HG03097 (cell line): ENCODE measurements at regions not wholly inside any gene's neighbourhood (a gene's known extent, or its start where the extent isn't known, plus 50 kb on each side); places are given as distances from the start of the nearest gene placed in this dataset.
"Not testable (repeated sequence)": the region's sequence is repeated elsewhere in the genome, so short reads cannot be mapped to it uniquely, and the experiment has no call there.

Experiments
- ATAC-seq: cut with Tn5 transposase; IDR thresholded peaks from one replicate; pipeline ENCODE4 v1.9.1; 2021; ENCODE audit not compliant: unreplicated experiment, low FRiP score

DNA sequence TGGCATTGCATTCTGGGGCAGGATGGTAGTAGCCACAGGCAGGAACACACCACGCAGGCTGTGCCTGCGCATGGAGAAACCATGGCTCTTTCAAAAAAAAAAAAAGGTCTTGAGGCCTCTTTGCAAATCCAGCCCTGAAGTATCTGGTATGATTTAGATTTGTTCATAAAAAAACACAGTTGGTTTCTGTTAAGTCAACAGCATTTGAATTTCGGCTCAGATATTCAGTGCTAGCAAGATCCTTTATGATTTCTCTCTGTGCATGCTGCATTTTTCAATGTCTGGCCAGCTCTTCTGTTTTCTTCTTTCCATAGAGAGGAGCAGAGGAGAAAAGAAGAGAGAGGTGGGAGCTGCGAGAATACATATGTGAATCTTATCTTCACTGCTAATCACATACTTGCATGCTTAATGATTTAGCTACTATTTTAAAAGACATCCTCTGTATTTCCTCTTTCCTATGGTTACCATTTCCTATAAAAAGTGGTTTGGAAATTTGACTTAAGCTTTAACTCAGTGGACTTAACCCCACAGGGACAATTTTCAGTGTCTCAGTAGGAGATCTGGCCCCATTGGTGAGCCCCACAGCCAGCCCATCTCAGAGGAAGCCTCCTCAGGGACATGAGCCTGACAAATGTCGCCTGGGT is 214.3 kb upstream of the APCDD1 start:
- no peak for ATAC-seq

DNA sequence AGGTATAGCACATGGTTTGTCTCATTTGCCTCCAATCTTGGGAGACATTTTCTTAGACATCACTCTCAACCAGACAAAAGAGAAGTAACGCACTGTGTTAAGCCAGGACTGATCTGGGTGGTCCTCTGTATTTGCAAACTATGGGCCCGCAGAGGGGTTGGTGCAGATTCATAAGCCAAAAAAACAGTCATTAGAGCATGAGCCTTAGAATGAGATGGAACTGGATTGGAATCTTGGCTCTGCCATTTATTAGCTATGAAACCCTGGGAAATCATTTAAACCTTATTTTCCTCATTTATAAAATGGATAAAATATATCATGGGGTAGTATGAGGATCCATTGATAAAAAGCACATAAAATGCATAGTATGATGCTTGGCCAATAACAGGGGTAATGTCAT is 213.5 kb upstream of the APCDD1 start:
- ATAC-seq = no peak

DNA sequence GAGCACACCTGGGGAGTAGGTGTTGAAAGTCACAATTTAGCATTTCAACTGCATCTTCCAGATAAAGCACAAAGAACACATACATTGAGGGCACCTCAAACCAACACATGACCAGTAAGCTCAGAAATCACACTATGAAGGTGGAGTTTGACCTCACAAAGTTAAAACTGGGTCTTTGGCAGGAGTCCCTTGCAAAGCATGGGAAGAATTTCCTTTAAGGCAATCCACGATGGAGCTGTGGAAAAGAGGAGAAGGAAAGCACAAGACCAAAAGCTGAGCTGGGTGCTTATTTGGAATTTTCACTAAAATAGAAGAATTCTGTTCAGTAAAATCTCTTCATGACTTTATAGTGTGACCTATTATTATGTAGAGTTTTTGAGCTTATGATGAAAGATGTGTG is 212.9 kb upstream of the APCDD1 start:
- ATAC-seq = no peak

DNA sequence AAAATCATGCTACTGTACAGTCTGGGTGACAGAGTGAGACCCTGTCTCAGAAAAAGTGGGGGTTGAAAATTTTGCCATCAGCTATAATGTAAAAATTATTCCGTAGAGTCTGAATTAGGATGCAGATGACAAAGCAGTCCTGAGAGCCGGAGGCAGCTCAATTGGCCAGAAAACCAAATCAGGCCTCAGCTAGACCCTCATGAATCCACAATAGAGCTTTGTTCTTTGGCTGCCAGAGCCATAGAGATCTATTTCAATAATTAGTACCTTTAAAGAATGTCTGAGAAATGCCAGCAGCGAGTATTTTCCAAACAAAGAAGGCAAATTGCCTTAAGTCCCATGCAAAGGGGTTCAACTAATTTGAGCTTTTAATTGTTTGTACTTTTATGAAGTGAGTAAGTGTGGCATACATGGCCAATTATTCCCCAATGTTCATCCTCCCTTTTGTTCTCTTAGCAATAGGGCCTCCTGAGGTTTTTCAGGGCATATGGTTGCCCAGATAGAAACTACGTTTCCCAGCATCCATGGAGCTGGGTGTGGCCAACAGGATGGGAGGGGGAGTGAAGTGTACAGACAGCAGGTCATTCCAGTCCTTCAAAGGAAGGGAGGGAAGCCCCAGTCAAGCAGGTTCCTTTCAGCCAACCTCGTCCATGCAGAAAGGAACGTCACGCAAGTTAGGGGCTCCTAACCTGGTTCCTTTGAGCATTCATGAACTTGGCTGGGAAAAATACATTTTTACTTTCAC is 211.3 kb upstream of the APCDD1 start:
- no peak for ATAC-seq

DNA sequence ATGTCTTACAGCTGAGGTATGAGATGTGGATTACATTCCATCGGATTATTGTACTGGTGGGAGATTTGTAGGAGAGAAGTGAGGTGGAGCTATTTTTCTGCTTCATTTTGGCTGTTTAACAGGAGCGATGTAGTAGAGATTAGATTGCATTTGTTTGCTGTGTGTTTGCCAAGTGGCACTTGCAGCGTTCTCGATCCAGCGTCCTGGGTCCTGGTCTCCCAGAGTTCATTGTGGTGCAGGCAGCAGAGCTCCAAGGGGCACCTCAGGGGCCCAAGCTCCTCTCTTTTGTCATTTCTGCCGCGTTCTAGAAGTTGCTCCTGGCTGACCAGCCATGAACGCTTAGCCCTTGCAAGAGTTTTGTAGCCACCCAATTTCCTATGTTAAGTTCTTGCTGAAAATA is 210.1 kb upstream of the APCDD1 start:
- ATAC-seq = no peak

DNA sequence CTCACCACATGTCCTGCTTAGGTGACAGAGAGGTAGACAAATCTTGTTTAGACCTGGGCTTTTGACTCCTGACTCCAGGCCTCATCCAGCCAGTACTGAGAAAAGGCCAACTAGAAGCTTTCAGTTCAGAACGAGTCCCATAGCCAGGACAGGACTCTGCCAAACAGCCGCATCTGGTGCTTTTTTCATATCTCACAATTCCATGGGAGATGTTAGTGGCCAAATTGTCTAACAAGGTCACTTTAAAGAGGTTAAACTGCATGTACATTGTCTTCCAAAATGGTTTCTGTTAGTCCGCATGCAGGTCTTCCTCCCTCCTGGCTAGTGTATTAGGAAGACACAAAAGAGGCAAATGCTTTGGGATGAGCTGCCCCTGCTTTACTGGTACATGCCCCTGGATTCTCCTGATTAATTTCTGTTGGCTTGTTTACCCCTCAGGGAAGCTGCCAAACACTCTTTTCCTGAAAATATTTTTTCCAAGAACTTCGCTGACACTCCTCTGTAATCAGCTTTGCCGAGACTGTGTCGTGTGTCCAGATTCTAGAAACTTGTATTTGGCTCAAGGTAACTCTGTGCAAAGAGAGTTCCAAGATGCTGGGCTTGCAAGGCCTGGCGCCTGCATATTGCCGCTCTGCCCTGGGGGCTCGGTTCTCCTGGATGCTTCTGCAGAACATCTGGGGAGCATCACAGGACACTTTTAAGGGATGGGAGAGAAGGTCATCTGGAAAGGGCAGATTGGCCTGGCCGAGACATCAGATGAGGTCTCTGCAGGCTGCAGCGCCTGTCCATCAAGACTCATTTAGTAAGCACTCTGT is 209.2 kb upstream of the APCDD1 start:
- no peak for ATAC-seq

DNA sequence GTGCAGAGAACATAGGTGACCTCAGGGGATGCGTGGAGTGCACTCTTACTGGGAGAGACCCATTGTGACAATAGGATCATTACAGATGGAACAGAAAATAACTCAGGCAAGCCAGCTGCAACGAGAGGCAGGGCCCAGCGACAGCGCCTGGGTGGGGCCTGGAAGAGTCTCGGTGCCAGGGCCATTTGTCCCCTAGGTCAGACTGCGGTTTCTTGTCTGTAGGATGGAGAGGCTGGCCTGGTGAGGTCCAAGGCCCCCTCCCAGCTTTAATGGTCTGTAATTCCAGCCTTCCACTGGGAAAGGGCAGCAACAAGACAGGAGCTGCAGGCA is 208.6 kb upstream of the APCDD1 start:
- no peak for ATAC-seq

DNA sequence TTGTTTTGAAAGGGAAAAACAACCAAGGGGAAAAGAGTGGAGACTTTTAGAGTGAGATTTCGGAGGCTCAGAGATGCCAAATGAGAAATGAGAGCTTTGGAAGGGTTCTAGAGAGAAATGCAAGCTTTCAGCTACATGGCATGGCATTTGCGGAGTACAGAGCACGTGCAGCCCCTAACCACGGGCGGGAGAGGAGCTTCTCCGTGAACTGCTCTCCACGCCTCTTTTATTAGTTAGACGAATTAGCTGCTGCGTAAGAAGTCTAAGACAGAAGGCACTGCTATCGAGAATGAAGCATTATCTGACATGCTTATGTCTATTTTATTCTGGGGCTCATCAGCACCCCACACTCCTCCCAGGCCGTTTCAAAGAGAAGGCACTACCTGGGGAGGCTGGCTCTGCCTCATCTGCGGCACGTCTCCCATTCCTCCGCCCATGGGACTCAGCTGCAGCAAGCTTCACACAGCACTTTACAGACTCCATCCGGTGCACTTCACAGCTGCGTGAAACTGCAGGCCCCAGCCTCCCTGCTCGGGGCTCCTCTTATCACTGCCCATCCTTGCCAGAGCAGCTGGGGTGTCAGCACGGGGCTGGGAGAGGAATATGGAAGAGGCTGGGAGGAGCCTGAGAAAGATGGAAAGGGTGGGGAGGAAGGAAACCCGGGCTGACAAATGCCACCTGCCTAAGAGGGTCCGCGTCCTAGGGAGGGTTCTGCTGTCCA is 207.3 kb upstream of the APCDD1 start:
- no peak for ATAC-seq

DNA sequence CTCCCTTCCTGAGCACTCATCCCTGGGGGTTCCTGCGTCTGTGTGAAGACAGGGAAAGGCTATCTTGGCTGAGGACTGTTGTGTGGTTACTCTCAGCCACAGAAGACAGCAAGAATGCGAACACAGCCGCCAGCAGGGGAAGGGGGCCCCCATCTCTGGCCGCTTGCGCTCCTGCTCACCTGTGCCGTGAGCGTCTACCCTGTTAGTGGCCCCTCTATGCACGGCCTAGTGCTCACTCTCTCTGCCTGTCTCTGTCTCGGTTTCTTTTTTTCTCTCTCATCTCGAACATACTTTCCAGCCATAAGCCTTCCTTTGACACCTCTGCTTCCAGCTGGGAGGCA is 206.7 kb upstream of the APCDD1 start:
- no peak for ATAC-seq

DNA sequence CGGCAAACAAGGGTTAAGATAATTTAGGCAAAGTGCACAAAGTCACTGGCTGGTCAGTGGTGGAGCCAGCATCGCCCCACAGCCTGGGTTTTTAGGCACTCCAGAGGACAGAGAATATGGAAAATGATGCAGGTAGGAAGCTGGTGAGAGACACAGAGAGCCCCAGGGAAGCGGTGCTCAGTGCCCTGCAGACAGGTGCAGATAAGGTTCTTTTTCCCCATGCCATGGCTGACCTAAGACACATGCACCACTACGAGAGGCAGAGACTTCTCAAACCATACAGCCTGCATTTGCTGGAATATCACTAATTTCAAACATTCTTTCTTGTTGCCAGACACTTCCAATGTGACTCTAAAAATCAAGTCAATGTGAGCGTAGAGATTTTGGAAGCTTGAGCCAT is 205.7 kb upstream of the APCDD1 start:
- ATAC-seq = no peak

DNA sequence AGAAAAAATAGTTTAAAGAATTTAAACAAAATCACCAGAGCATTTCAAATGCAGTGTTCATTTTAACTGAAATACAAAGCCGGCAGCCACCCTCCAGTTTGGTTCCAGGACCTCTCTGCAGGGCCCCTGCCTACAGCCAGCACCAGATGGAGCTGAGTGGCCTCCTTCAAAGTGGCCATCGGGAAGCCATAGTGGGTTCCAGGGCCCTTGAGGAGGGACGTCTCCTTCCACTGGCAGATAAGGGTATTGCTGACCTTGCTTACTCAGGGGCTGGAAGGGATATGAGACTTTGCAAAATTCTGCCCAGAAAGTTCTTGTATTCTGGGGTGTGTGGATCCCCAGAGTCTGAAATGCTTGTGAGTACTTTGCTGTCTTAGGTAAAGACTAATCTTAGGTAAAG is 205.2 kb upstream of the APCDD1 start:
- ATAC-seq = no peak

DNA sequence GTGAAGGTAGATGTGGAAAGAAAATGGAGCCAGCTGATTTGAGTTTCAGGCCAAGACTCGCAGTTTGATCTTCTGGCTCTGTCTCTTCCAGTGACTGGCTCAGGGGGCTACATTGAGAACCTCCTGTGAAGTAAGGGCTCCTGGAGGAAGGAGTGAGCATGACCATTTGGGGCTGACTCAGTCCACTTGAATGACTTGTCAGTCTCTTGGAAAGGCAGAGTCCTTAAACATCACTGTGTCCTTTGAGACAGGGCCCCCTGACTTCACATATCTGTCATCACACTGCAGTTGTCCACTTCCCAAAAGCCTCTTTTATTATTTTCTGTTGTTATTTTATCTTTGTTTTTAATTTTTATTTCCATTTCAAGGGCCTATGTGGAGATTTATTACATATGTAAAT is 204.6 kb upstream of the APCDD1 start:
- no peak for ATAC-seq

DNA sequence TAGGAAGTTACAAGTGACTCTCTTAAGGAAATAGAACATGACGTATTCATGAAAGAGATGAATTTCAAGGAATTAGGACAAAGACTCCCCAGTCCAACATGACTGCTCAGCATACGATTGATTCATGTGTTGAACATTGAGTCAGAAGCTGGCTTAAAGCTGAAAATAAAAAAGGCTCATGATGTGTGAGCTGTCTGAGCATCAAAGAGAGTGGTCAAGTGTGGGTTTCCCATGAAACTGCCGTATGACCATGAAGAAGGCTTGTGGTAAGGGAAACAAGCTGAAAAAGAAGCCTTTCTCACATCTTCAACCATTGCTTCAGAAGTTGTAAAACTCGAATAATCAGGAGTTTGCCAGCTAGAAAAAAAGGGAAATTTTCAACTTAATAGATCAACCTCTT is 201.9 kb upstream of the APCDD1 start:
- ATAC-seq = no peak

DNA sequence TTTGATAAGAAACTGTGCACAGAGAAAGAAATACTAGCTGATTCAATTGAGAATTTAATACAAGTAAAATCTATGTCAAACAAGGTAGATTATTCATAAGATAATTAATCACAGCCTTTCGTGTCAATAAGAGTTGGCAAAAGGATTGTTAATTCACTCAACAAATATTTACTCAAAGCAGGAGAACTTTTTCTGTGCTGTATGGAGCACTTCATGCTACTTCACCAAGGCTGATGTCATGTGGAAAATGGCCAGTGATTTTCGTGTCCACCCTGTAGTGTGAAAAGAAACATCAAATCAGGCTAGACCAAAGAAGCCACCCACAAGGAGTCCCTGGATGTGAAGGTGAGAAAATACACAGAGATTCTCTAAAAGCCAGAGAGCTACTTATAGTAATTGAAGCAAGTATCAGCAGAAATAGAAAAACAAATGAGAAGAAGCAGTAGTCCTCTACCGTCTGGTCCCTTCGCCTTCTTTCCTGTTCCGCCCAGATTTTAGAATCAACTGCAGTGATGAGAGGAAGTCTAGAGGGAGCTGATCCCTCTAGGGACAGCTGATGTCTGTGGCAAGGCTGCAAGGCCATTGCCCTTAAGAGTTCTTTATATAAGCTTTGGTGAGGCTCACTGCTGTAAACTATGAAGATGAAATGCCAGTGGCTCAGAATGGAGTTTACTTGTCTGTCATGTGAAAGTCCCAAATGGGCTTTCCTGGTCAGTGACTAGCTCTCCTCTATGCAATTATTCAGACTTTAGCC is 201.3 kb upstream of the APCDD1 start:
- no peak for ATAC-seq

DNA sequence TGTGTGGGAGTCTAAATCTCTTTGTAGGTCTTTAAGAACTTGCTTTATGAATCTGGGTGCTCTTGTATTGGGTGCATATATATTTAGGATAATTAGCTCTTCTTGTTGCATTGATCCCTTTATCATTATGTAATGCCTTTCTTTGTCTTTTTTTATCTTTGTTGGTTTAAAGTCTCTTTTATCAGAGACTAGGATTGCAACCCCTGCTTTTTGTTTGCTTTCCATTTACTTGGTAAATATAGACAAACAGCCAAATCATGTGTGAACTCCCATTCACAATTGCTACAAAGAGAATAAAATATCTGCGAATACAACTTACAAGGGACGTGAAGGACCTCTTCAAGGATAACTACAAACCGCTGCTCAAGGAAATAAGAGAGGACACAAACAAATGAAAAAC is 198.2 kb upstream of the APCDD1 start:
- ATAC-seq = not testable (repeated sequence)

DNA sequence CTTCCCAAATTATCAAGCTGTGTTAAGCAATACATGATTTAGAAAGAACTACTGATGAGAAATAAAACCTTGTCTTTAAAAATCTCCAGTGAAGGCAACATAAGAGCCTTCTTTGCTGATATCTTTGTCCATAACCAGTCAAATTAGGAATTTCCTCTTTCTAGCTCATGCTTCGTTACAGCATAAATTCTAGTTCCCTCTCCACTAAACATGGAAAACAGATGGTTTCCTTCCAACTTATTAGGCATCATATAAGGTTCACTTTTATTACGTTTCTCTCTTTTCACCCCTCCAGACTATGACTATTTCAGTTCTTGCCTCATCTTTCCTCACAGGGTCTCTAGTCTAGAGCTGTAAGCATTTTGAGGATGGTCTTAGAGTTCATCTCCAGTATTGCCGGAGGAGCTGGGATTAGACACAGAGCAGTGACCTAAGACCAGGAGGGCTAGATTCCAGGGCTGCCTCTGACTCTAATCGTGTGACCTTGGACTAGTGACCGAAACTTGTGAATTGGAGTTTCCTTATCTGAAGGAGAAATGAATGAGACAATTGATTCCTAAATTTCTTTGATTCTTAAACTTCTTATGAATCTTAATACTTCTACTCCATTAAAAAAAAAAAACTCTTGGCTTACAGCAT is 195.5 kb upstream of the APCDD1 start:
- no peak for ATAC-seq

DNA sequence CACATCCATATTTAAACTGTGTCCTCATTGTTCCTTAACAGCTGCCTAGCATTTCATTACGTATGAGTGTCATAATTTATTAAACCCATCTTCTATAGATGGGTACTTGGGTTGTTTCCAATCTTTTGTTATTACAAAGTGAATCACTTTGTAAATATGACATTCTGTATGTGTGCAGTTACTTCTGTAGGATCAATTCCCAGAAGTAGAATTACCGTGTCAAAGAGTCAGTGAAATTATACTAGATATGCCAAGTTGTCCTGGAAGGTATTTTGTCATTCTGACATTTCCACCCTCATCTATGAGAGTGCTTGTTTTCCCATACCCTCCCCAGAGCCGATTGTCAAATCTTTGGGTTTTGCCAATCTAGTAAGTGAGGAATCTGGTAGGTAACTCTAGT is 194.5 kb upstream of the APCDD1 start:
- ATAC-seq = no peak

DNA sequence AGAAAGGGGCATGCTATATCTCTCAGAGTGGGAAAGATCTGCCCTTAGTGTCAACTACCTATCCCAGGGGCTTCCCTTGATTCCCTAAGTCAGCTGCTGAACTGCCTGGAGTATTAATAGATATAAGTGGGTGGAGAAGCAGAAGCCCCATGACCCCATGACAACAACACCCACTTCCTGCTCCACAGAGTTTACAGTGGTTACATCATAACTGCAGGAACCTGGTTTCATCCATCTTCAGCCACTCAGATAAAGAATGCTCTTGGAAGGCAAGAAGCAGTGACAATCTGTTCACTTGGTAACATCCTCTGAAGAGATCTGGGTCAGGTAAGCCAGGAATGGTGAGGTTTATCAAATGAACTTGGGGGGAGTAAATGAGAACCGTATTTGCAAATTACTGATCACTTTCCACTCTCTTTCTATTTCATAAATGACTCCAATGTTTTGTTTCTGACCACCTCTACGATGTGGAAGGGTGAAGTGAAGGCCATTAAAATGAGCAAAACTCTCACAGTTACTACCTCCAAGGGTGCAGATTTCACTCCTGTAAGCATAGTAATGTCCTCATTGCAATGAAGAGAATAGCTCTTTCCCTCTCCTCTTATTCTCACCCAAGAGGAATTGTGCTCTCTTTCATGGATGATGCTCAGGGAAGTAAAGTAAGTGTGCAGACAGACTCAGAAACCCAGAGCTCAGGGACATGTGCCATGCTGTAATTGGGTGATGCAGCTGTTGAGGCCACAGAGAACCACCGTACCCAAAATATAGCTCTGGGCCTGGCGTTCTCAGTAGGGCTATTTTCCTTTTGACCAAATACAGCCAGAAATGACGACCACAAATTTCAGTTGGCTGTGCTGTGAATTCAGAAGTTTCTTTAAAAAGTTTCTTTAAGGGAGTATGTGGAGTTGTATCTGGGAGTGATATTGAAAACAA is 192.8 kb upstream of the APCDD1 start:
- no peak for ATAC-seq

DNA sequence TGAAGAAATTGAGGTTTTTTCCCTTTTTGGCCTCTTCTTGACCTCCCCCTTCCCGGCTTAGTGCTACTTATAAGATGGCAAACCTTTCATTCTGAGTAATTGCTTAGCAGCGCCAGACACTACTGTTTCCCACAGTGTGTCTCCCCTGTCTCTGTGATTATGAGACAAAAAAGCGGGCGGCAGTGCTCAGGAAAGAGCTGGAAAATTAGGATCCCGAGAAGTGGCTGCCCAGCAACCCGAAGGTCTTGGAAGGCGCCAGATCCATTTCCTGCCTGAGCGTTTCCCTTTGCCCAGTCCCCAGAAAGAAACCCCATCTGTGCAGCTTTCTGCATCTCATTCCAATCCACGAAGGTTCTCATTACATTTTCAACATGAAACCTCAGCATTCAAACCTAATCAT is 191.9 kb upstream of the APCDD1 start:
- no peak for ATAC-seq
